Hematopoietic multipotent progenitor cell treated with erythropoietin and hydrocortisone succinate and interleukin-3 and kit ligand, for 15 days (in vitro differentiated cells): ENCODE measurements at regions not wholly inside any gene's neighbourhood (a gene's known extent, or its start where the extent isn't known, plus 50 kb on each side); places are given as distances from the start of the nearest gene placed in this dataset.
"Not testable (repeated sequence)": the region's sequence is repeated elsewhere in the genome, so short reads cannot be mapped to it uniquely, and the experiment has no call there.

Source experiments
- DNase-seq: peaks from one replicate; pipeline ENCODE4 v3.0.0-alpha.2; 2015; ENCODE audit warnings: low spot score

GRCh38 chr18:22817844-22818243 is 115.3 kb upstream of the RBBP8 start:
- DNase-seq, result no peak

GRCh38 chr18:22822024-22822423 is 111.1 kb upstream of the RBBP8 start:
- DNase-seq, result no peak

GRCh38 chr18:22822841-22823508 is 110.2 kb upstream of the RBBP8 start:
- no peak for DNase-seq

GRCh38 chr18:22826726-22827125 is 106.4 kb upstream of the RBBP8 start:
- DNase-seq, result no peak

- DNase-seq, result no peak
Measured at GRCh38 chr18:22827216-22827615, 105.9 kb upstream of the RBBP8 start.

GRCh38 chr18:22827741-22828140 is 105.4 kb upstream of the RBBP8 start:
- no peak for DNase-seq

GRCh38 chr18:22828171-22828570 is 105.0 kb upstream of the RBBP8 start:
- DNase-seq, result no peak

- not testable (repeated sequence) for DNase-seq
Measured at GRCh38 chr18:22828583-22828982, 104.5 kb upstream of the RBBP8 start.

- no peak for DNase-seq
Measured at GRCh38 chr18:22829781-22830180, 103.3 kb upstream of the RBBP8 start.

- DNase-seq, result no peak
Measured at GRCh38 chr18:22830511-22830910, 102.6 kb upstream of the RBBP8 start.

GRCh38 chr18:22831441-22831904 is 101.7 kb upstream of the RBBP8 start:
- no peak for DNase-seq

GRCh38 chr18:22836932-22837331 is 96.2 kb upstream of the RBBP8 start:
- no peak for DNase-seq

- no peak for DNase-seq
Measured at GRCh38 chr18:22838221-22838620, 94.9 kb upstream of the RBBP8 start.

GRCh38 chr18:22838639-22839277 is 94.4 kb upstream of the RBBP8 start:
- no peak for DNase-seq

GRCh38 chr18:22839340-22839821 is 93.7 kb upstream of the RBBP8 start:
- no peak for DNase-seq

- DNase-seq, result no peak
Measured at GRCh38 chr18:22840606-22841144, 92.5 kb upstream of the RBBP8 start.

- no peak for DNase-seq
Measured at GRCh38 chr18:22841840-22842239, 91.3 kb upstream of the RBBP8 start.

- DNase-seq, result no peak
Measured at GRCh38 chr18:22844190-22844589, 88.9 kb upstream of the RBBP8 start.

- DNase-seq, result no peak
Measured at GRCh38 chr18:22844628-22845027, 88.5 kb upstream of the RBBP8 start.

- peak; percentile 6 for DNase-seq
Measured at GRCh38 chr18:22846088-22846683, 86.9 kb upstream of the RBBP8 start.

- no peak for DNase-seq
Measured at GRCh38 chr18:22846697-22847096, 86.4 kb upstream of the RBBP8 start.

GRCh38 chr18:22847392-22847791 is 85.7 kb upstream of the RBBP8 start:
- DNase-seq, result no peak

- no peak for DNase-seq
Measured at GRCh38 chr18:22847867-22848451, 85.2 kb upstream of the RBBP8 start.
